ENCODE measurements at regions not wholly inside any gene's neighbourhood (a gene's known extent, or its start where the extent isn't known, plus 50 kb on each side); places are given as distances from the start of the nearest gene placed in this dataset.
"Not testable (repeated sequence)": the region's sequence is repeated elsewhere in the genome, so short reads cannot be mapped to it uniquely, and the experiment has no call there.

GRCh38 chr1:79726911-79727310 is 720.4 kb upstream of the ADGRL4 start:
- Mint-ChIP-seq H3K4me3 (ENCODE audit: low read depth) (no peak overlapping the region), H3K4me1 (ENCODE audit: low read depth) (no peaks in the 10 kb centered on the region), H3K27me3 (ENCODE audit: low read depth) (no peaks in the 10 kb centered on the region), H3K36me3 (ENCODE audit: low read depth) (no peaks in the 10 kb centered on the region), H3K27ac (no peak overlapping the region), H3K9me3 (peaks cover 9% of the 10 kb centered on the region)
- intact Hi-C loops (cut with micrococcal nuclease), result no loop called here
- no peak for DNase-seq (ENCODE audit: low spot score)

- intact Hi-C loops (cut with micrococcal nuclease), result no loop called here
- no peak for DNase-seq (ENCODE audit: low spot score)
- no peaks in the 10 kb centered on the region for H3K36me3 Mint-ChIP-seq (ENCODE audit: low read depth)
- no peak overlapping the region for H3K4me3 Mint-ChIP-seq (ENCODE audit: low read depth)
- H3K9me3 Mint-ChIP-seq, result peaks cover 9% of the 10 kb centered on the region
- no peaks in the 10 kb centered on the region for H3K27me3 Mint-ChIP-seq (ENCODE audit: low read depth)
- no peak overlapping the region for H3K27ac Mint-ChIP-seq
- no peaks in the 10 kb centered on the region for H3K4me1 Mint-ChIP-seq (ENCODE audit: low read depth)
These were observed 719.8 kb upstream of the ADGRL4 start for GRCh38 chr1:79726321-79726720.

- DNase-seq (ENCODE audit: low spot score), result no peak
- Mint-ChIP-seq H3K9me3 (peaks cover 42% of the 10 kb centered on the region), H3K4me1 (ENCODE audit: low read depth) (no peaks in the 10 kb centered on the region), H3K36me3 (ENCODE audit: low read depth) (no peaks in the 10 kb centered on the region), H3K27me3 (ENCODE audit: low read depth) (no peaks in the 10 kb centered on the region), H3K4me3 (ENCODE audit: low read depth) (no peak overlapping the region), H3K27ac (no peak overlapping the region)
- intact Hi-C loops (cut with micrococcal nuclease), result no loop called here
These were observed 709.9 kb upstream of the ADGRL4 start for GRCh38 chr1:79716447-79716846.

- no peak for DNase-seq (ENCODE audit: low spot score)
- H3K36me3 Mint-ChIP-seq (ENCODE audit: low read depth), result no peaks in the 10 kb centered on the region
- peaks cover 42% of the 10 kb centered on the region for H3K9me3 Mint-ChIP-seq
- no peaks in the 10 kb centered on the region for H3K27me3 Mint-ChIP-seq (ENCODE audit: low read depth)
- H3K4me3 Mint-ChIP-seq (ENCODE audit: low read depth), result no peak overlapping the region
- no peak overlapping the region for H3K27ac Mint-ChIP-seq
- intact Hi-C loops (cut with micrococcal nuclease), result no loop called here
- no peaks in the 10 kb centered on the region for H3K4me1 Mint-ChIP-seq (ENCODE audit: low read depth)
These were observed 708.1 kb upstream of the ADGRL4 start for GRCh38 chr1:79714664-79715063.

GRCh38 chr1:79711001-79711431 is 704.5 kb upstream of the ADGRL4 start:
- DNase-seq (ENCODE audit: low spot score), result no peak
- intact Hi-C loops (cut with micrococcal nuclease), result no loop called here
- no peaks in the 10 kb centered on the region for H3K4me1 Mint-ChIP-seq (ENCODE audit: low read depth)
- no peaks in the 10 kb centered on the region for H3K36me3 Mint-ChIP-seq (ENCODE audit: low read depth)
- H3K9me3 Mint-ChIP-seq, result peaks cover 28% of the 10 kb centered on the region
- no peak overlapping the region for H3K4me3 Mint-ChIP-seq (ENCODE audit: low read depth)
- H3K27ac Mint-ChIP-seq, result no peak overlapping the region
- H3K27me3 Mint-ChIP-seq (ENCODE audit: low read depth), result no peaks in the 10 kb centered on the region

GRCh38 chr1:79708646-79709265 is 702.2 kb upstream of the ADGRL4 start:
- peaks cover 31% of the 10 kb centered on the region for H3K9me3 Mint-ChIP-seq
- no peak overlapping the region for H3K27ac Mint-ChIP-seq
- intact Hi-C loops (cut with micrococcal nuclease), result no loop called here
- DNase-seq (ENCODE audit: low spot score), result no peak
- no peaks in the 10 kb centered on the region for H3K36me3 Mint-ChIP-seq (ENCODE audit: low read depth)
- H3K27me3 Mint-ChIP-seq (ENCODE audit: low read depth), result no peaks in the 10 kb centered on the region
- H3K4me1 Mint-ChIP-seq (ENCODE audit: low read depth), result no peaks in the 10 kb centered on the region
- H3K4me3 Mint-ChIP-seq (ENCODE audit: low read depth), result no peak overlapping the region

GRCh38 chr1:79705218-79705617 is 698.7 kb upstream of the ADGRL4 start:
- Mint-ChIP-seq H3K4me3 (ENCODE audit: low read depth) (no peak overlapping the region), H3K36me3 (ENCODE audit: low read depth) (no peaks in the 10 kb centered on the region), H3K27ac (no peak overlapping the region), H3K27me3 (ENCODE audit: low read depth) (no peaks in the 10 kb centered on the region), H3K4me1 (ENCODE audit: low read depth) (no peaks in the 10 kb centered on the region), H3K9me3 (peaks cover 30% of the 10 kb centered on the region)
- no peak for DNase-seq (ENCODE audit: low spot score)
- intact Hi-C loops (cut with micrococcal nuclease), result no loop called here

GRCh38 chr1:79704067-79704466 is 697.5 kb upstream of the ADGRL4 start:
- intact Hi-C loops (cut with micrococcal nuclease), result no loop called here

GRCh38 chr1:79702336-79702999 is 695.9 kb upstream of the ADGRL4 start:
- intact Hi-C loops (cut with micrococcal nuclease); H3K36me3 Mint-ChIP-seq (ENCODE audit: low read depth); DNase-seq (ENCODE audit: low spot score); H3K27ac Mint-ChIP-seq; H3K4me1 Mint-ChIP-seq (ENCODE audit: low read depth); H3K27me3 Mint-ChIP-seq (ENCODE audit: low read depth); H3K4me3 Mint-ChIP-seq (ENCODE audit: low read depth): not testable (repeated sequence)
- H3K9me3 Mint-ChIP-seq, result peaks cover 50% of the 10 kb centered on the region

More at GRCh38 chr1:79704067-79704466, 697.5 kb upstream of the ADGRL4 start:
- Mint-ChIP-seq H3K9me3 (peaks cover 36% of the 10 kb centered on the region), H3K27me3 (ENCODE audit: low read depth) (no peaks in the 10 kb centered on the region), H3K4me3 (ENCODE audit: low read depth) (no peak overlapping the region), H3K4me1 (ENCODE audit: low read depth) (no peaks in the 10 kb centered on the region), H3K27ac (no peak overlapping the region), H3K36me3 (ENCODE audit: low read depth) (no peaks in the 10 kb centered on the region)
- DNase-seq (ENCODE audit: low spot score), result no peak

- intact Hi-C loops (cut with micrococcal nuclease), result no loop called here
- H3K27ac Mint-ChIP-seq, result no peak overlapping the region
These were observed 688.6 kb upstream of the ADGRL4 start for GRCh38 chr1:79695138-79695537.

GRCh38 chr1:79694241-79694640 is 687.7 kb upstream of the ADGRL4 start:
- intact Hi-C loops (cut with micrococcal nuclease), result no loop called here
- DNase-seq (ENCODE audit: low spot score), result no peak
- Mint-ChIP-seq H3K27me3 (ENCODE audit: low read depth) (no peaks in the 10 kb centered on the region), H3K36me3 (ENCODE audit: low read depth) (no peaks in the 10 kb centered on the region), H3K27ac (no peak overlapping the region), H3K4me3 (ENCODE audit: low read depth) (no peak overlapping the region), H3K9me3 (peaks cover 23% of the 10 kb centered on the region), H3K4me1 (ENCODE audit: low read depth) (no peaks in the 10 kb centered on the region)

More at GRCh38 chr1:79695138-79695537, 688.6 kb upstream of the ADGRL4 start:
- Mint-ChIP-seq H3K9me3 (peaks cover 29% of the 10 kb centered on the region), H3K36me3 (ENCODE audit: low read depth) (no peaks in the 10 kb centered on the region), H3K27me3 (ENCODE audit: low read depth) (no peaks in the 10 kb centered on the region), H3K4me3 (ENCODE audit: low read depth) (no peak overlapping the region), H3K4me1 (ENCODE audit: low read depth) (no peaks in the 10 kb centered on the region)
- no peak for DNase-seq (ENCODE audit: low spot score)

- H3K4me3 Mint-ChIP-seq (ENCODE audit: low read depth), result no peak overlapping the region
- H3K36me3 Mint-ChIP-seq (ENCODE audit: low read depth), result no peaks in the 10 kb centered on the region
- peaks cover 17% of the 10 kb centered on the region for H3K9me3 Mint-ChIP-seq
- no peaks in the 10 kb centered on the region for H3K4me1 Mint-ChIP-seq (ENCODE audit: low read depth)
- DNase-seq (ENCODE audit: low spot score), result no peak
- H3K27me3 Mint-ChIP-seq (ENCODE audit: low read depth), result no peaks in the 10 kb centered on the region
- H3K27ac Mint-ChIP-seq, result no peak overlapping the region
- intact Hi-C loops (cut with micrococcal nuclease), result no loop called here
These were observed 687.0 kb upstream of the ADGRL4 start for GRCh38 chr1:79693441-79694114.

GRCh38 chr1:79692519-79692918 is 686.0 kb upstream of the ADGRL4 start:
- no peaks in the 10 kb centered on the region for H3K4me1 Mint-ChIP-seq (ENCODE audit: low read depth)
- DNase-seq (ENCODE audit: low spot score), result no peak
- H3K9me3 Mint-ChIP-seq, result peaks cover 9% of the 10 kb centered on the region
- no peaks in the 10 kb centered on the region for H3K27me3 Mint-ChIP-seq (ENCODE audit: low read depth)
- no peak overlapping the region for H3K27ac Mint-ChIP-seq
- intact Hi-C loops (cut with micrococcal nuclease), result no loop called here
- no peak overlapping the region for H3K4me3 Mint-ChIP-seq (ENCODE audit: low read depth)
- H3K36me3 Mint-ChIP-seq (ENCODE audit: low read depth), result no peaks in the 10 kb centered on the region

All from activated T-helper 2 cell treated with anti-CD3 and anti-CD28 coated beads, Interferon-gamma antibody, Interleukin-2, Interleukin-4, amounts not matched to agents 10 μg/mL and 5 μg/mL and 100 μg/mL, durations not matched to agents 14 hours and 24 hours and 36 hours (primary cell).